ENCODE measurements at regions not wholly inside any gene's neighbourhood (a gene's known extent, or its start where the extent isn't known, plus 50 kb on each side); places are given as distances from the start of the nearest gene placed in this dataset.

DNA sequence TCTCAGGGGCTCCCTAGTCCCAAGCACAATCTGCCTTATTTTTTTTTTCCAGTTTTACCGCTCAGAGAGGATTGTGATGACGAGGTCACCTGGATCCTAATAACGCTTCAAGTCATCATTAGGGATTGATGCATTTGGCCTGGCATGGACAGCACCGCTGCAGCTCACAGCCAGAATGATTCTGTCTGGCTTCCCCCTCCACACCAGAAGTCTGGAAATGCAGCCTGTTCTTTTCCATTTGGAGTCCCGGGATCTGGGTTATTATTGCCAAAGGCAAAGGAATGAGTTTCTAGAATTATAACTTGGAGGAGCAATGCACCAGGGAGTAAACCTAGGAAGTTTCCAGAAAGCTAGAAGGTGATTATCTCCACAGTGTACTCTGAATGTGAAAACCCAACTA lies 81.1 kb upstream of the TAF1B start:
- intact Hi-C loops (cut with DNase I), result loop anchor here in 6 of 10 donors (5.0 to 10.0 kb wide), 6 partner anchors 127 to 287 kb away; partner anchors contain the start of genes ADAM17 (in 2 of the 6), YWHAQ (in 2 of the 6) and IAH1 (in 1 of the 6)
- DNase-seq (no peak), ATAC-seq (no peak)
- H3K27ac ChIP-seq, result peak overlapping the region in 4 of 10 donors; percentile 30 to 74 (median 64)
- peaks cover 0 to 12% (median 0%) of the 10 kb centered on the region in 7 donors for H3K27me3 ChIP-seq
- no peaks in the 10 kb centered on the region for H3K36me3 ChIP-seq
- WGBS, 2 donors, result 81 to 84% methylated on average over 5 of the region's 5 CpGs
- H3K9me3 ChIP-seq, result no peaks in the 10 kb centered on the region
- TF ChIP-seq CTCF (IDR thresholded peaks at IDR 0.05), result no peak
- H3K4me3 ChIP-seq, result no peak overlapping the region
- H3K4me1 ChIP-seq, result peaks cover 9 to 87% (median 52%) of the 10 kb centered on the region in 9 donors

DNA sequence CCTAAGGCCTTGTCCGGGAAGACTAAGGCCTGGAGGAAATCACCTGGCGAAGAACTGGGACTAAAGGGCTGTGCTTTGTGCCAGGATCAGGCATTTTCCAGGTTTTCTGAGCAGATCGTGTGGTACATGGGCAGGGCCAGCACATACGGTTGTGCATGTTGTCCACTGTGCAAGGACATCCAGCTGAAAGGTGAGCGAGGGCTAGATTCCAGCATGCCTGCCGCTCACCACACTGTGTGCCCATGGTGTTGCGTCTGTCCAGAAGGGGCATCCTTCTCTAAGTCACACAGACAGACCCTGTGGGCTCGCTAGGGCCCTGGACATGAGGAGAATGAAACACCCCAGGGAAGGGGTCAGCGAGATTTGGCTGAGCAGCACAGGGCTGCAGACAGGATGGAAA lies 80.3 kb upstream of the TAF1B start:
- Histone ChIP-seq H3K4me1 (peaks cover 5 to 80% (median 45%) of the 10 kb centered on the region in 9 donors), H3K27me3 (peaks cover 0 to 5% (median 0%) of the 10 kb centered on the region in 7 donors), H3K9me3 (no peaks in the 10 kb centered on the region), H3K4me3 (no peak overlapping the region), H3K27ac (peak overlapping the region in 4 of 10 donors; percentile 2 to 74 (median 56)), H3K36me3 (no peaks in the 10 kb centered on the region)
- DNase-seq (no peak), ATAC-seq (peak in 1 of 8 donors; percentile 7)
- intact Hi-C loops (cut with DNase I), result loop anchor here in 6 of 10 donors (5.0 to 10.0 kb wide), 6 partner anchors 128 to 288 kb away; partner anchors contain the start of genes ADAM17 (in 2 of the 6), YWHAQ (in 2 of the 6) and IAH1 (in 1 of the 6)
- no peak for TF ChIP-seq CTCF (IDR thresholded peaks at IDR 0.05)
- WGBS, 2 donors, result 92 to 93% methylated on average over 9 of the region's 9 CpGs

DNA sequence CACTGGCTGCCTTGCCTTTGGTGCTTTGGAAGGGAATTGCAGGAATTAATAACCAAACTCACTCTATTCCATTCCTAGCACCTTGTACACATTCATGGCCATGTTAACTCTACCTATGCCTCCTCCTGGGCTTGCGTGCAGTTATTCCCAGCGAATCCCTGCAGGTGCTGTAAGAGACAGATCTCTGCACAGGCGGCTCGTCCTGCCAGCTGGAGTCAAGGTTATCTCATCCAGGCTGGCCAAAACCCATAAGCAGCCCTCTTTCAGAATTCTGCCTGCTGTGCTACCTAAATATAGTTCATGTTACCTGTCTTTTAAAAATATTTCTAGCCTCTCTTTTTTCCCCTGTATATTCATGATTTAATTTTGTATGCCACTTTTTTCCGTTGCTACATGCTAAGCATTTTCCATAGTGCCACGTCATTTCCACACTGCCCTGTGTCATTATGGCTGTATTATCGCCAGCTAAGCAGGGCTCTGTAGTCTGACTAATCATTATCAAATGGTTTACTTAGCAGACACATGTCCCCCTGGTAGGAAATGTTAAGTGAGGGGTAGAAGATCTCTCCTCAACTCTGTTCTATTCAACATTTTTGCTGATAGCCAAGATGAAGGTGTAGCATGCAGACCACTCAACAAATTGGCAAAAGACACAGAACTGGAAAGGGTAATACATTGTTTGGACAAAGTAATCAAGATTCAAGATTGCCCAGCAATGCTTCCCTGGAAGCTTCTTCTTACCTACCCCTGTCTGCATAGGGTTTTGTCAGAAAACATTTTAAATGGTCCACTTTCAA lies 79.7 kb upstream of the TAF1B start:
- Histone ChIP-seq H3K9me3 (no peaks in the 10 kb centered on the region), H3K4me1 (peaks cover 0 to 78% (median 38%) of the 10 kb centered on the region in 9 donors), H3K4me3 (no peak overlapping the region), H3K36me3 (no peaks in the 10 kb centered on the region), H3K27ac (peak overlapping the region in 7 of 10 donors; percentile 16 to 74 (median 44)), H3K27me3 (no peaks in the 10 kb centered on the region)
- intact Hi-C loops (cut with DNase I), result loop anchor here in 6 of 10 donors (5.0 to 10.0 kb wide), 6 partner anchors 129 to 289 kb away; partner anchors contain the start of genes ADAM17 (in 2 of the 6), YWHAQ (in 2 of the 6) and IAH1 (in 1 of the 6)
- ATAC-seq (peak in 5 of 8 donors; percentile 20 to 56 (median 47)), DNase-seq (no peak)
- no peak for TF ChIP-seq CTCF (IDR thresholded peaks at IDR 0.05)
- 60 to 74% methylated on average over 7 of the region's 7 CpGs for WGBS, 2 donors

DNA sequence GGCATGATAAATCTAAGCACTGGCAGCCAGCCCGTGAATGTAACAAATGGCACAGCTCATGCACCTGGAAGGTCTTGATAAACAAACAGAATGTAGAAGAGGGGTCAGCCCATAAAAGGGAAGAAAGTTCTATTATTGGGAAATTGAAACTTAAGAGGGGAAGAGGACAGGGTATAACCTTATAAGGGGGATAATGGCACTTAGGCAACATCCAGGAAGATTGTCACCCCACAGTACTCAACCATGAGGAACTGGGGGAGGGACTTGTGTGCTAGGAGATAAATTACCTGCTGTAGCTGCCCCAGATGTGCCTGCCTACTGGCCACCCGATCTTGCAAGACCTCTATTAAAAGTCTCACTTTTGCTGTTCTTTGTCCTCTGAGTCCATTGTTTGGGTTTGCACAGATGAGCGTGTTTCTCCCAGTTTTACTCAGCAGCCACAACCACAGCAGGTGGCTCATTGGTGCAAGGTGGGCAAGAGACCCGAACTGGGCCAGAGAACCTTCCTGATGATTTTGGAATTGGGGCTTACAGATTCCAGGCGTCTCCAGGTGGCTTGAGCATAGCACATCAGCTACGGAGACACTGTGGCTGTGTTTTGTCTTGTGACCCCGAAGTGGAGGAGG lies 79.0 kb upstream of the TAF1B start:
- peak overlapping the region in 4 of 10 donors; percentile 37 to 74 (median 56) for H3K27ac ChIP-seq
- DNase-seq (no peak), ATAC-seq (no peak)
- H3K27me3 ChIP-seq, result no peaks in the 10 kb centered on the region
- H3K36me3 ChIP-seq, result no peaks in the 10 kb centered on the region
- no peak for TF ChIP-seq CTCF (IDR thresholded peaks at IDR 0.05)
- H3K4me3 ChIP-seq, result no peak overlapping the region
- intact Hi-C loops (cut with DNase I), result loop anchor here in 6 of 10 donors (5.0 to 10.0 kb wide), 6 partner anchors 129 to 289 kb away; partner anchors contain the start of genes ADAM17 (in 2 of the 6), YWHAQ (in 2 of the 6) and IAH1 (in 1 of the 6)
- H3K4me1 ChIP-seq, result peaks cover 0 to 74% (median 34%) of the 10 kb centered on the region in 9 donors
- H3K9me3 ChIP-seq, result no peaks in the 10 kb centered on the region
- 95% methylated on average over 7 of the region's 7 CpGs for WGBS, 2 donors
